ENCODE measurements at regions not wholly inside any gene's neighbourhood (a gene's known extent, or its start where the extent isn't known, plus 50 kb on each side); places are given as distances from the start of the nearest gene placed in this dataset.

DNA sequence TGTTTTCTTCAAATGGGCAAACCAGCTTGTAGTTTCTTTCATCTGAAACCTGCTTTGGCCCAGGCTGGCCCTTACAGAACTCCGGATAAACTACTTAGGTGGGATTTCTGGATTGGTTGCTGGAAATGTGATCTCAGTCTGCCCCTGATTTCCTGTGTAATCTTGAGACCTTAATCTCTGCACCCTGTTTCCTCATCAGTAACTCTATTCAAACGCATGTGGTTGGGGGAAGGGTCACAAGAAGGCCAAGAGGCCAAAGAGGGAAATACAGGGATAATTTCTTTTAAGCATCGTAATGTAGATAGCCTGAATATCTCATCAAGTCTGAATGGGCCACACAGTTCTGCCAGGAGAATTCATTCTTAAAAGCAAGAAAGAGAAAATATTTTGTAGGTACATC is 483.6 kb downstream of the LTN1 start:
- no peak for TF ChIP-seq CTCF (conservative IDR thresholded peaks at IDR 0.05 in 1 of 2, IDR thresholded peaks at IDR 0.05 in 1 of 2; ENCODE audit: extremely low read depth in 1 of 2, insufficient read depth in 1 of 2, low read depth in 1 of 2, low read length in 2 of 2)
- TF ChIP-seq EZH2 (IDR thresholded peaks at IDR 0.05; ENCODE audit: borderline replicate concordance, low read length), result no peak
